LNCAP (cell line): ENCODE measurements at regions not wholly inside any gene's neighbourhood (a gene's known extent, or its start where the extent isn't known, plus 50 kb on each side); places are given as distances from the start of the nearest gene placed in this dataset.

ENCODE experiments used
- TF ChIP-seq, protein P1 (sequence below): fragments of 450-650 bp; IDR thresholded peaks from 2 replicates; pipeline ENCODE4 v1.5.1; 2017; ENCODE audit warnings: mild to moderate bottlenecking

DNA sequence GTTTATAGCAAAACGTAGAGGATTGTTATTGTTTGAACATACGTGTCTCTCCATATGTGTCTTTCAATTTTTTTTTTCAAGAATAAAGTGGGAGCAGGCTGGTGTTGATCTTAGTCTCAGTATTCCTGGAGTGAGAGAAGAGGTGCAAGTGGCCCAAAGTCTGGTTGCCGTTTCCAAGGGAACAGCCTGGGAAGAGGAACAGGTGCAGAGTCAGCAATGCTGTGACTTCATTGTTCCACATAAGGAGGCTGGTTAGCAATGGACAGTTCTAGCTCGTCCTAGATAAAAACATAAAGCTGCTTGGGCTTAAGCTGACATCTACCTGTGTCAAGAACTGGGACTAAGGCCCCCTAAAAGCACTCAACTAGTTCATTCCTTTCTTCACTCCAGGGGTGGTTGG is 626.6 kb upstream of the TPK1 start:
- TF ChIP-seq, protein P1, sequence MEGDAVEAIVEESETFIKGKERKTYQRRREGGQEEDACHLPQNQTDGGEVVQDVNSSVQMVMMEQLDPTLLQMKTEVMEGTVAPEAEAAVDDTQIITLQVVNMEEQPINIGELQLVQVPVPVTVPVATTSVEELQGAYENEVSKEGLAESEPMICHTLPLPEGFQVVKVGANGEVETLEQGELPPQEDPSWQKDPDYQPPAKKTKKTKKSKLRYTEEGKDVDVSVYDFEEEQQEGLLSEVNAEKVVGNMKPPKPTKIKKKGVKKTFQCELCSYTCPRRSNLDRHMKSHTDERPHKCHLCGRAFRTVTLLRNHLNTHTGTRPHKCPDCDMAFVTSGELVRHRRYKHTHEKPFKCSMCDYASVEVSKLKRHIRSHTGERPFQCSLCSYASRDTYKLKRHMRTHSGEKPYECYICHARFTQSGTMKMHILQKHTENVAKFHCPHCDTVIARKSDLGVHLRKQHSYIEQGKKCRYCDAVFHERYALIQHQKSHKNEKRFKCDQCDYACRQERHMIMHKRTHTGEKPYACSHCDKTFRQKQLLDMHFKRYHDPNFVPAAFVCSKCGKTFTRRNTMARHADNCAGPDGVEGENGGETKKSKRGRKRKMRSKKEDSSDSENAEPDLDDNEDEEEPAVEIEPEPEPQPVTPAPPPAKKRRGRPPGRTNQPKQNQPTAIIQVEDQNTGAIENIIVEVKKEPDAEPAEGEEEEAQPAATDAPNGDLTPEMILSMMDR: no peak

- TF ChIP-seq, protein P1: no peak
These were observed 599.0 kb upstream of the TPK1 start for GRCh38 chr7:145434811-145435210.

DNA sequence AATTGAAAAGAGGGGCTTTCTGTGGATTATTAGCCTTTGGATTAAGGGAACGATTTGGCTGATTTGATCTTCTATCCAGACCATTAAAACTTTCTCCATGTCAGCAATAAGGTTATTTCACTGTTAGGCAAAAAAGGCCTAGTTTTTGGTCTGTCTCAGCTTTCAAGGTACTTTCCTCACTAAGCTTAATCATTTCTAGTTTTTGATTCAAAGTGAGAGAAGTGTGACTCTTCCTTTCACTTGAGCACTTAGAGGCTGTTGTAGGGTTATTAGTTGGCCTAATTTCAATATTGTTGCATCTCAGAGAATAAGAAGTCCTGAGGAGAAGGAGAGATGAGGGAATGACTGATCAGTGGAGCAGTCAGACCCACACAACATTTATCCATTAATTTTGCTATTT is 596.0 kb upstream of the TPK1 start:
- TF ChIP-seq, protein P1: no peak

DNA sequence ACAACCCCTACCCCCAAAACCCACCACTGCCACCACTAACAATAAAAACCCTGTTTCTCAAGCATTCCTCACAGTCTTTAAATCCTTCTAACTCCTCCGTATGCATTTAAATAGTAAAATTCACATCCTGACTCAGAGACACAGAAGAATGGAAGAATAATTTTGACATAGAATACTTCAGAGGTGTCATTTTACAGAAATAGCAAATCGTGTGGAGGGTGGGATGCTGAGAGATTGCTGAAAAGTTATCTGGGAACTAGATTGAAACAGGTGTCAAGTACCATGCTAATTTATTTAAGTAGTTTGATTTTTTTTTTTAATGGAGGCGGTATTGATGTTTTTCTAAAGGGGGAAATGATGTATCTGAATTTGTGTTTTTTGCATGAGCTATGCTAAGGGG is 575.2 kb upstream of the TPK1 start:
- TF ChIP-seq, protein P1: no peak

GRCh38 chr7:145398758-145399157 is 562.9 kb upstream of the TPK1 start:
- TF ChIP-seq, protein P1: no peak

DNA sequence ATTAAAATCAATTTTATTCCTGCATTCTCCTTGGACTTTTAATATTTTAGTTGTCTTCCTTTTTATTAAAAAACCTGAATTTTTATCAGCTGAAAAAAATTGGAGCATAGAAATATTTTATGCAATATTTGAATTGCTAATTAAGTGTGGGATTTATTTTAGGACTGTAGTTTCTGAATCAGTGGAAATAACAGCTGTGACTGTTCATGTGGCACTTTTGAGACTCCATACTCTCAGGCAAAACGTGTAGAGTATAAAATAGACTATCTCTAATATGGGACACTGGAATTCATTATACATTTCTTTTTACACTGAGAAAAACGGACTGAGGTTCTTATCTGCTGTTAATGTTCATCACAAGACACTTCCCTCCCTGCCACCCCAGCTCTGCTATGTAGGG is 558.3 kb upstream of the TPK1 start:
- TF ChIP-seq, protein P1: no peak

DNA sequence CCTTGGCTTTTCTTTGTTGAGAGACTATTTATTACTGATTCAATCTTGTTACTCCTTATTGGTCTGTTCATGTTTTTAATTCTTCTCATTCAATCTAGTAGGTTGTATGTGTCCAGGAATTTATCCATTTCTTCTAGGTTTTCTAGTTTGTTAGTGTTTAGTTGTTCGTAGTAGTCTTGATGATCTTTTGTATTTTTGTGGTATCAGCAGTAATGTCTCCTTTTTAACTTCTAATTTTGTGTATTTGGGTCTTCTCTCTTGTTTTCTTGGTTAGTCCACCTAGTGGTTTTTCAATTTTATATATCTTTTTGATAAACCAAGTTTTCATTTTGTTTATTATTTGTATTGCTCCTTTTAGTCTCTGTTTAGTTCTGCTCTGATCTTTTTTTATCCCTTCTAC is 546.9 kb upstream of the TPK1 start:
- TF ChIP-seq, protein P1: no peak

- TF ChIP-seq, protein P1: no peak
These were observed 542.3 kb upstream of the TPK1 start for GRCh38 chr7:145378197-145378596.
